Adrenal gland (tissue), 9 donors: ENCODE measurements at regions not wholly inside any gene's neighbourhood (a gene's known extent, or its start where the extent isn't known, plus 50 kb on each side); places are given as distances from the start of the nearest gene placed in this dataset.

Experiments
- DNase-seq, 7 donors: peaks; one replicate each; pipeline ENCODE4 v3.0.0-alpha.2; 2019 to 2020
- H3K27ac ChIP-seq, 5 donors: fragments of 200-600 bp; sonication (generic) in 4 of 5; 1 replicate in 3 of 5; 2 replicates in 2 of 5; pipeline versions ENCODE4 v1.5.1 to v1.8.0; 2016 to 2020; ENCODE audit warnings: mild to moderate bottlenecking in 1 of 5
- H3K27me3 ChIP-seq: fragments of 200-600 bp; 2 replicates; pipeline ENCODE4 v1.8.0; 2021
- H3K36me3 ChIP-seq, 2 donors: fragments of 200-600 bp; replicated peaks in 1 of 2; 1 replicate in 1 of 2; 2 replicates in 1 of 2; pipeline versions ENCODE4 v1.5.1 to v1.8.0; 2018 to 2022
- H3K4me1 ChIP-seq, 2 donors: fragments of 200-600 bp; replicated peaks in 1 of 2; 1 replicate in 1 of 2; 2 replicates in 1 of 2; pipeline versions ENCODE4 v1.5.1 to v1.8.0; 2018 to 2021
- H3K4me3 ChIP-seq, 4 donors: fragments of 200-600 bp; sonication (generic) in 3 of 4; one replicate each; pipeline ENCODE4 v1.5.1; 2016 to 2018
- H3K9me3 ChIP-seq, 3 donors: fragments of 200-600 bp; sonication (generic) in 1 of 3; replicated peaks in 1 of 3; 1 replicate in 2 of 3; 2 replicates in 1 of 3; pipeline versions ENCODE4 v1.5.1 to v1.8.0; 2016 to 2021
- CTCF ChIP-seq, 6 experiments: fragments of 450-650 bp in 4 of 6; fragments of 200-600 bp in 2 of 6; sonication (generic) in 1 of 6; IDR thresholded peaks; 1 replicate in 5 of 6; 2 replicates in 1 of 6; pipeline versions ENCODE4 v1.5.1 to v1.8.0; 2016 to 2021; ENCODE audit warnings: antibody characterized with exemption in 6 of 6, mild to moderate bottlenecking in 2 of 6, moderate library complexity in 1 of 6
- POLR2A ChIP-seq, 2 donors: fragments of 450-650 bp; IDR thresholded peaks; one replicate each; pipeline ENCODE4 v1.6.1; 2017; ENCODE audit warnings: antibody characterized with exemption in 2 of 2, mild to moderate bottlenecking in 2 of 2, moderate library complexity in 1 of 2
- WGBS, 4 donors: extraction: QIAGEN DNeasy Blood & Tissue Kit in 2 of 4; methylation state at CpG; one replicate each; pipeline versions ENCODE4 v1.1.5 to v1.1.7; 2013 to 2017; 5-methylcytosine and 5-hydroxymethylcytosine counted together
- intact Hi-C, 2 donors: fragments of 100-400 bp; cut with DNase I; formaldehyde crosslinking; loops; one replicate each; pipeline versions ENCODE4 v1.14.1 to v1.15.0; 2022 to 2023
- donor health status: healthy with polysubstance abuse.
- donor health status: Bipolar disorder and iron deficiency.
- donor health status: DM: yes; HTN: yes; CAD: no.
- donor health status: DM: no; HTN: no; CAD: no.
- donor health status: DM: no; HTN: no; CAD: no.

GRCh38 chr10:128712661-128713400 is 586.6 kb upstream of the MKI67 start:
- no peaks in the 10 kb centered on the region for H3K36me3 ChIP-seq
- DNase-seq: no peak
- 78 to 90% (median 85%) methylated on average over 15 to 18 of the region's 18 CpGs for WGBS, 4 donors
- H3K4me1 ChIP-seq: no peaks in the 10 kb centered on the region
- TF ChIP-seq CTCF (IDR thresholded peaks at IDR 0.05): no peak
- H3K4me3 ChIP-seq: no peak overlapping the region
- no peak overlapping the region for H3K27ac ChIP-seq
- peaks cover 6% of the 10 kb centered on the region for H3K27me3 ChIP-seq
- intact Hi-C loops: no loop called here
- no peaks in the 10 kb centered on the region for H3K9me3 ChIP-seq

- H3K9me3 ChIP-seq: no peaks in the 10 kb centered on the region
- 63 to 77% (median 72%) methylated on average over 5 of the region's 5 CpGs for WGBS, 4 donors
- DNase-seq: no peak
- intact Hi-C loops: no loop called here
- H3K4me3 ChIP-seq: no peak overlapping the region
- H3K27me3 ChIP-seq: peaks cover 6% of the 10 kb centered on the region
- no peak overlapping the region for H3K27ac ChIP-seq
- TF ChIP-seq POLR2A (IDR thresholded peaks at IDR 0.05) (no peak), CTCF (IDR thresholded peaks at IDR 0.05) (no peak)
- no peaks in the 10 kb centered on the region for H3K36me3 ChIP-seq
- no peaks in the 10 kb centered on the region for H3K4me1 ChIP-seq
Measured at GRCh38 chr10:128713471-128713870, 587.2 kb upstream of the MKI67 start.

GRCh38 chr10:128713874-128714570 is 587.8 kb upstream of the MKI67 start:
- no peak for TF ChIP-seq POLR2A (IDR thresholded peaks at IDR 0.05)
- Histone ChIP-seq H3K9me3 (no peaks in the 10 kb centered on the region), H3K4me3 (no peak overlapping the region), H3K27me3 (peaks cover 6% of the 10 kb centered on the region), H3K4me1 (no peaks in the 10 kb centered on the region), H3K36me3 (no peaks in the 10 kb centered on the region), H3K27ac (no peak overlapping the region)
- no peak for DNase-seq
- intact Hi-C loops: no loop called here
- WGBS, 4 donors: 75 to 89% (median 85%) methylated on average over 6 of the region's 6 CpGs

- no peak for DNase-seq
- Histone ChIP-seq H3K9me3 (no peaks in the 10 kb centered on the region), H3K4me3 (no peak overlapping the region), H3K36me3 (no peaks in the 10 kb centered on the region), H3K27ac (no peak overlapping the region), H3K27me3 (peaks cover 5% of the 10 kb centered on the region), H3K4me1 (no peaks in the 10 kb centered on the region)
- TF ChIP-seq POLR2A (IDR thresholded peaks at IDR 0.05): no peak
- no peak for TF ChIP-seq CTCF (IDR thresholded peaks at IDR 0.05)
- 72 to 78% (median 74%) methylated on average over 12 of the region's 12 CpGs for WGBS, 4 donors
- intact Hi-C loops: no loop called here
Measured at GRCh38 chr10:128714644-128715415, 588.6 kb upstream of the MKI67 start.
